Ectodermal cell (in vitro differentiated cells): ENCODE measurements at regions not wholly inside any gene's neighbourhood (a gene's known extent, or its start where the extent isn't known, plus 50 kb on each side); places are given as distances from the start of the nearest gene placed in this dataset.

Experiments used
- H3K27ac ChIP-seq: 2 replicates; pipeline ENCODE4 v1.7.0; 2013; ENCODE audit warnings: mild to moderate bottlenecking, low read depth, low read length; ENCODE audit not compliant: insufficient read depth, poor library complexity, severe bottlenecking
- H3K27me3 ChIP-seq: 2 replicates; pipeline ENCODE4 v1.7.0; 2013; ENCODE audit warnings: mild to moderate bottlenecking, low read length; ENCODE audit not compliant: insufficient read depth, control insufficient read depth, poor library complexity, severe bottlenecking
- H3K36me3 ChIP-seq: one replicate; pipeline ENCODE4 v1.7.0; 2013; ENCODE audit warnings: low read length; ENCODE audit not compliant: control insufficient read depth, insufficient read depth
- H3K4me1 ChIP-seq: one replicate; pipeline ENCODE4 v1.7.0; 2013; ENCODE audit warnings: low read length; ENCODE audit not compliant: control insufficient read depth, insufficient read depth
- H3K4me3 ChIP-seq: 2 replicates; pipeline ENCODE4 v1.7.0; 2013; ENCODE audit warnings: low read depth, low read length, control low read depth; ENCODE audit not compliant: insufficient read depth
- H3K9me3 ChIP-seq: 2 replicates; pipeline ENCODE4 v1.7.0; 2013; ENCODE audit warnings: mild to moderate bottlenecking, low read length, moderate library complexity; ENCODE audit not compliant: control insufficient read depth
- WGBS, 2 experiments: methylation state at CpG; one replicate each; pipeline ENCODE4 v1.1.7; 2013; ENCODE audit warnings: missing lambda C conversion rate in 2 of 2; 5-methylcytosine and 5-hydroxymethylcytosine counted together

DNA sequence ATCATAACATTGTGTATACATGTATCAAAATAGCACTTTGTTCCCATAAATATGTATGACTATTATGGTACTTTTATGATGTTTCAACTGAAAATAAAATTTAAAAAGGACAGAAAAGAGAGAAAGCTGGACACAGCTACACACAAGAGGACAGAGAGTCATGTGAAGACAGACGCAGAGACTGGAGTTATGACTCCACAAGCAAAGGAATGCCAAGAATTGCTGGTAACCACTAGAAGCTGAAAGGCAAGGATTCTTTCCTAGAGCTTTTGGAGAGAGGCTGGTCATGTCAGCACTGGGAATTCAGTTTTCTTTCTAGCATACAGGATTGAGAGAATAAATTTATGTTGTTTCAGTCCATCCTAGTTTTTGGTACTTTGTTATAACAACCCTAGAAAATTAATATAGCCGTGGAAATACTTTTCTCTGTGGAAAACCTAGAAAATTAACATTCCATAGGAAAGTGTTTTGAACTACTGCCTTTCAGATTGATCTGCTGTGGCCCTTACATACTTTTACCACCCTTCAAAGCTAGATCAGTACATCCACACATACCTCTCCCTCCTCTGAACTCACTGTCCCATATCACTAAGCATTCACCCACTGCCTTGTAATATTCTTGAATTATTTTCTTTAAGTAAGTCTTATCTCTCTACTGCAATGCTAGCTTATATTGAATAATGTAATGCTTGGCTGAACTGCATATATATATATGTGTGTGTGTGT lies 575.3 kb downstream of the IPMK start:
- no peaks in the 10 kb centered on the region for H3K27me3 ChIP-seq
- H3K4me3 ChIP-seq, result no peak overlapping the region
- H3K27ac ChIP-seq, result no peak overlapping the region
- H3K4me1 ChIP-seq, result no peaks in the 10 kb centered on the region
- H3K9me3 ChIP-seq, result no peaks in the 10 kb centered on the region
- WGBS, 2 experiments, result 76 to 85% methylated on average over 2 of the region's 2 CpGs
- no peaks in the 10 kb centered on the region for H3K36me3 ChIP-seq

DNA sequence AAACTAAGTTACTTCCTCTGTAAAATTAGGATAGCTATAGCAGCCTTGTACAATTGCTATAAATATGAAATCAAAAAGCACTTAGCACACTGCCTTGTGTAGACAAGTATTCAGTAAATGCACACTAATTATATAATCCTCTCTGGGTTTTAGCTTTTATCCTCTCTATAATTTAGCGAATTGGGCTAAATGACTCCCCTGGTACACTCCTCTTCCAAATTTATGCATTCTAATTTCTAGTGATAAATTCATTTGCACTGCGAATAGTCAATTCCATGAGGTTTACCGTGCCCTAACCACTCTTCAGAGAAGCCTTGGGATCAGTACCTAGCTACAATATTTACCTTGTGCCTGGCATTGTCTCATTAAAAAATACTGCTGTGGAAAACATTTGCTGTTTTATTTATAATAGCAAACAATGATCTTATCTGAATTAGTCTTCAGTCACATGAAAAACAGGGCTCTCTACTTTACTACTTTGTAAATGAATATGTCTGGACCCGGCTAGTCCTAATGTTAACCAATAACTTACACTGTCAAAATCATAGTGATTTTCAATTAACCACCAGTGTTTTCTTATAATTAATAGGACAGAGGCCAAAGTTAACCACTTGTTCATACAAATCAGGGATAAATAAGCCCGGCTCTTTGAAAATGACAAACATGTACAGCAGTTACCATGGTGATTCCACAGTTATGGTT lies 577.9 kb downstream of the IPMK start:
- no peaks in the 10 kb centered on the region for H3K36me3 ChIP-seq
- 83 to 90% methylated on average over 5 of the region's 5 CpGs for WGBS, 2 experiments
- H3K4me1 ChIP-seq, result no peaks in the 10 kb centered on the region
- no peak overlapping the region for H3K27ac ChIP-seq
- no peaks in the 10 kb centered on the region for H3K9me3 ChIP-seq
- H3K4me3 ChIP-seq, result no peak overlapping the region
- H3K27me3 ChIP-seq, result no peaks in the 10 kb centered on the region

DNA sequence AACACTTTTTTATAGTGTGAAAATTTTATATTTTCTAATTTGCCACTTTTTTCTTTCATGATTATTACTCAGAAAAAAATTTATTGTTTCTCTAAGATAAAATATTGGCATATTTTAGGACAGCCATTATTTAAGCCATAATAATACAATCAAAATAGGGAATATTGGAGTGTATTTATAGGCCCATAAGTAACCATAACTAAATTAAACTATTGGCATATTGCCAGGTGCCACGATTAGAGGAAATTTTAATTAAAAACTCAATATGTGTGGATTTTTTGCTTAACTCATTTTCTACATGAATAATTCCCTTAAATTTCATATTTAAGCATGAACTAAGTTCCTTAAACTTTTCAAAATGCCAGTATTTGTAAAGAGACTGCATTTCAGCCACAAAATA lies 587.8 kb downstream of the IPMK start:
- no peak overlapping the region for H3K4me3 ChIP-seq
- H3K27ac ChIP-seq, result no peak overlapping the region
- H3K4me1 ChIP-seq, result no peaks in the 10 kb centered on the region
- H3K36me3 ChIP-seq, result no peaks in the 10 kb centered on the region
- H3K27me3 ChIP-seq, result no peaks in the 10 kb centered on the region
- no peaks in the 10 kb centered on the region for H3K9me3 ChIP-seq
- WGBS, 2 experiments, result no CpG with 5 or more reads among the region's 1 CpG

DNA sequence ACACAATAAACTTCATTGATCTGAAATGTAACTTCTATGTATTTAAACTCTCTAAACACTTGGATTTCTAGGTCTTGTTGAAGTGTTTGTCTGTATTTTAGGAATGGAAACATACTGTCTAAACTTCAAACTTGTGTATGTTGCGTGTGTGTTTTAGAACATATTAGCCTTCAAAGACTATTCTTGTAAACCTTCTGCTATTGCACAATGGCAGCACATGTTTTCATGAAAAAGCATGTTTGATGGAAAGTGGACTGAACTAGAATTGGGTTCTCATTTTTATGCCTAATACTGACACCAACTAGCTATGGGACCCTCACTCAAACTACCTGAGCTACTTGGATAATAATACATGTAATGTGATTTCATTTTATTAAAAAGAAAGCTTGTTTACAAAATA lies 592.6 kb downstream of the IPMK start:
- 53 to 83% methylated on average over 1 of the region's 1 CpG for WGBS, 2 experiments
- no peak overlapping the region for H3K27ac ChIP-seq
- no peaks in the 10 kb centered on the region for H3K27me3 ChIP-seq
- H3K9me3 ChIP-seq, result no peaks in the 10 kb centered on the region
- no peaks in the 10 kb centered on the region for H3K4me1 ChIP-seq
- no peaks in the 10 kb centered on the region for H3K36me3 ChIP-seq
- H3K4me3 ChIP-seq, result no peak overlapping the region

DNA sequence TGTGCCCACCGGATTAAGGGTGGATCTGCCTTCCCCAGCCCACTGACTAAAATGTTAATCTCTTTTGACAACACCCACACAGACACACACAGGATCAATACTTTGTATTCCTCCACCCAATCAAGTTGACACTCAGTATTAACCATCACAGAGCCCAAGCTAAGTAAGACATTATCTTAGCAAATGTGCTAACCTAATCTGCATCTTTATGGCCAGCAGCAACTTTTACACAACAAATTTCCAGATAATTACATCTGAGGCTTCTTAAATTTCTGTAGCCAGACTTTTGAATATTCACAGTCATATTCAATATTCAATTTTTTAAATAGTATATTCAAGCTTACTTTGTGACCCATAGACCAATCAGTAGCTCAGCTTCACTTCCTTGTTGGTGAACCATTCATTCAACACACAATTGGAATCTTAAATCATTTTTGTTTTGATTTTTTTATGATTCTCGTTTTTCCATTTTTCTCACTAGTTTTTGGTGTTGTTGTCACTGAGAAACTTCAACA lies 594.2 kb downstream of the IPMK start:
- Histone ChIP-seq H3K9me3 (no peaks in the 10 kb centered on the region), H3K36me3 (no peaks in the 10 kb centered on the region), H3K27me3 (no peaks in the 10 kb centered on the region), H3K4me1 (no peaks in the 10 kb centered on the region), H3K4me3 (no peak overlapping the region), H3K27ac (no peak overlapping the region)
- 100% methylated on average over 1 to 2 of the region's 2 CpGs for WGBS, 2 experiments

DNA sequence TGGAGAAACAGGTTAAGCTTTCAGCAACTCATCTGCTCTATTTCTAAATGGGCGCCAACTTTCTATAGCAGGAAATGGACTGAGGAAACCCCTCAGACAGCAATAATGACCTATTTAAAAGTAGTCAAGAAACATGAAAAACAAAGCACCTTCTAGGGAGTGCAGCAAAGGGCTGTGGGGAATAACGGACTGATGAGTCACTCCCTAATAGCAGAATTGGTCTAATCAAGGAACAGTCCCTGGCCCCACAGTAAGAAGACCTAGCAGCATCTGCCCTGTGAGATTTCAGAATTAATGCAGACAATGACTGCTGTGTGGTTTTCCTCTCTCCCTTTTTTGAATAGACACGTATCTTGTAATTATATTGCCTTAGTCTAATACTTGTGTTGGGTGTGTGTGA lies 602.9 kb downstream of the IPMK start:
- WGBS, 2 experiments, result 80 to 97% methylated on average over 1 to 3 of the region's 3 CpGs
- no peaks in the 10 kb centered on the region for H3K4me1 ChIP-seq
- H3K36me3 ChIP-seq, result no peaks in the 10 kb centered on the region
- H3K27ac ChIP-seq, result no peak overlapping the region
- H3K9me3 ChIP-seq, result no peaks in the 10 kb centered on the region
- H3K27me3 ChIP-seq, result no peaks in the 10 kb centered on the region
- no peak overlapping the region for H3K4me3 ChIP-seq

DNA sequence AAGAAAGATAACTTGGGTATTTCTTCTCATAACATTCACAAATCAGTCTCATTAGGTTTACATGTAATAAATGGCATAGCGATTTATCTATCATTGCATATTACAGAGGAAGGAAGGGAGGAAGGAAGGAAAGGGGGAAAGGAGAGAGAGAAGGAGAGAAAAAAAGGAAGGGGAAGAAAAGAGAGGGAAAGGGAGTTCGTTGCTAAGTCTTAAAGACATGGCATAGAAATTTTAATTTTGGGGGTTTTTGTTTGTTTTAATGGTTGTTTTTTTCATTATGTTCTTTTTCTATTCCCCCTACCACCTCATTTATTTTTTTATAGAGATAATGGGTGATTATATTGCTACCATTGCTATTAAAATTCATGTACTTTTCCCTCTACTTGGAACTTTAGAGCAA lies 604.3 kb downstream of the IPMK start:
- WGBS, 2 experiments, result 93 to 94% methylated on average over 2 of the region's 2 CpGs

DNA sequence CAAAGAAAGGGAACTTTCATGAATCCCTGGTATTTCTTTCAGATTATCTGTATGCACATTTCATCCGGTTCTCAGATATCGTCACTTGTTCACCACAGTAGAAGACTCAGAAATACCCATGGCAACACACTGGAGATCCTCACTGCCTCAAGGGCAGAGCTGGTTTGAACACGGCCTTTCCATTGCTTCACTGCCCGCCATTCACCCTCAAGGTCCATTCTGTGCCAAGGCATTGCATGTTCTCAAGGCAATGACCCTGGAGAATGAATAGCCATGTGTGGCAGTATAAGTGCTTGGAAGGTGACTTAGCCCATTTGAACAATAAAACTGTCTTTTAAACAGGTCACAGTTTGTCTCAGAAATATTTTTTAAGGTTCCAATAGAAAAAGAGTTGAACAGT lies 606.5 kb downstream of the IPMK start:
- no peaks in the 10 kb centered on the region for H3K27me3 ChIP-seq
- no peaks in the 10 kb centered on the region for H3K9me3 ChIP-seq
- 94 to 96% methylated on average over 4 of the region's 4 CpGs for WGBS, 2 experiments
- H3K36me3 ChIP-seq, result no peaks in the 10 kb centered on the region
- no peak overlapping the region for H3K4me3 ChIP-seq
- no peak overlapping the region for H3K27ac ChIP-seq
- no peaks in the 10 kb centered on the region for H3K4me1 ChIP-seq

More for the DNA sequence above, 604.3 kb downstream of the IPMK start:
- H3K9me3 ChIP-seq, result no peaks in the 10 kb centered on the region
- H3K4me3 ChIP-seq, result no peak overlapping the region
- no peaks in the 10 kb centered on the region for H3K36me3 ChIP-seq
- H3K27me3 ChIP-seq, result no peaks in the 10 kb centered on the region
- H3K27ac ChIP-seq, result no peak overlapping the region
- no peaks in the 10 kb centered on the region for H3K4me1 ChIP-seq

DNA sequence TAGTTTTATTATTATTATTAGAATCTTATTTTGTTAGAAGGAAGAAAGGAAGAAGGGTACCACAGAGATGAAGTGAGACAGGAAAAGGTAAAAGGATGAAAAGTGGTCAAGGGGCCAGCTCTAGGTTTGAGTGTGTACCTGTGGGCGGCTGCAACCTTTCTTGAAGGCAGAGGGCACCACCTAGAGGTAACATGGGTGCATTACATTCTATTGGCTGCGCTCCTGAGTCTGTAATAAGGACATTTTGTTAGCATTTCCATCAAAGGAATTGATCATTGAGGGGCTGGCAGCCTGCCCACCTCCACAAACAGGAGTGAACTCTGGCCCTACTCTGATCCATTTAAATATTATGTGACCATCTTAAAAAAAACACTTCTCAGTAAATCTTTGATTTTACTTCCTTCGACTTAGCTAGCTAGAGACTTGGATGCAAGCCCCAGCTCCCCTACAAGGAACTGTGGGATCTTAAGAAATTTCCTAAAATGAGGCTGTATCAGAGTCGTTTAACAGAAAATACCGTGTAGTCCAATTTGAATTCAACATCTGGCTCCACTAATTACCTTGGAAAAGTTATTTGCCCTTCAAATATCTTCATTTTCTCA lies 610.4 kb downstream of the IPMK start:
- H3K4me3 ChIP-seq, result no peak overlapping the region

DNA sequence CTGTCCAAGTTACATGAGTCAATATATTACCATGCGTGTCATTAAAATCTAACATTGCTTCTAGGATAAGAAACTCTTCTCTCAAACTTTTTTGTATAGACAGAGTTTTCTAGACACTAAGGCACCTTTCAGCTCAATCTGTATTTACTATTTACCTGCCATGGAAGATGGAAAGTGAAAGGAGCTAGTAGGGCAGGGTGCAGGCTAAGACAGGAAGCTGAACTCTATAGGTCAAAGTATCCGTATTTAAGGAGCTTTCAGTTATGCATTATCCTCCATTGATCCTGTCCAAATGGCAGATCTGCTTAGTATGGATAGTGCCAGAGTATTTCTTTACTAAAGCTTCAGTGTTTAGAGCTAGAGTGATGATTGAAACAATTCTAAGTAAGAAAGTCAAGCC lies 612.8 kb downstream of the IPMK start:
- Histone ChIP-seq H3K9me3 (no peaks in the 10 kb centered on the region), H3K4me1 (no peaks in the 10 kb centered on the region), H3K27me3 (no peaks in the 10 kb centered on the region), H3K27ac (no peak overlapping the region), H3K4me3 (no peak overlapping the region), H3K36me3 (no peaks in the 10 kb centered on the region)
- WGBS, 2 experiments, result 92 to 100% methylated on average over 2 of the region's 2 CpGs

More for the DNA sequence above, 610.4 kb downstream of the IPMK start:
- Histone ChIP-seq H3K9me3 (no peaks in the 10 kb centered on the region), H3K27me3 (no peaks in the 10 kb centered on the region), H3K36me3 (no peaks in the 10 kb centered on the region), H3K27ac (no peak overlapping the region), H3K4me1 (no peaks in the 10 kb centered on the region)
- WGBS, 2 experiments, result 41 to 49% methylated on average over 5 of the region's 5 CpGs
